ENCODE measurements at regions not wholly inside any gene's neighbourhood (a gene's known extent, or its start where the extent isn't known, plus 50 kb on each side); places are given as distances from the start of the nearest gene placed in this dataset.
"Not testable (repeated sequence)": the region's sequence is repeated elsewhere in the genome, so short reads cannot be mapped to it uniquely, and the experiment has no call there.

- TF ChIP-seq EZH2phosphoT487 (IDR thresholded peaks at IDR 0.05; ENCODE audit: insufficient read depth, low read depth): no peak
- TF ChIP-seq EZH2 (IDR thresholded peaks at IDR 0.05; ENCODE audit: insufficient read depth, poor library complexity, severe bottlenecking): no peak
- WGBS, 2 experiments (ENCODE audit: low coverage in 1 of 2, low lambda C conversion rate in 2 of 2, missing lambda C conversion rate in 2 of 2): 65 to 69% methylated on average over 5 of the region's 5 CpGs
- Histone ChIP-seq H2AFZ (no peak overlapping the region), H3K9ac (no peak overlapping the region), H3K4me2 (ENCODE audit: unreplicated experiment) (no peak overlapping the region), H4K20me1 (ENCODE audit: insufficient read depth) (no peaks in the 10 kb centered on the region), H3K36me3 (ENCODE audit: low read depth) (no peaks in the 10 kb centered on the region), H3K4me1 (ENCODE audit: insufficient read depth) (no peaks in the 10 kb centered on the region), H3K9me2 (ENCODE audit: insufficient read depth) (no peaks in the 10 kb centered on the region; the same call in 1 of the 2 replicates), H3K27ac (no peak overlapping the region), H3F3A (ENCODE audit: insufficient read depth) (0 out of 2 replicates have a peak, but pooled peaks cover under 1% of the 10 kb centered on the region), H3K27me3 (replicated peaks; ENCODE audit: insufficient read depth) (0 out of 2 replicates have a peak, but pooled peaks cover 4% of the 10 kb centered on the region), H3K79me2 (ENCODE audit: insufficient read depth) (no peaks in the 10 kb centered on the region), H3K9me3 (ENCODE audit: low read depth) (no peaks in the 10 kb centered on the region), H3K4me3 (no peak overlapping the region)
- in situ Hi-C loops (cut with MboI): no loop called here
- no peak for DNase-seq
Measured at GRCh38 chr4:54403700-54404453, 174.8 kb downstream of the PDGFRA start.

- H4K20me1 ChIP-seq (ENCODE audit: insufficient read depth); H3K9ac ChIP-seq; H3K27ac ChIP-seq; H3F3A ChIP-seq (ENCODE audit: insufficient read depth); DNase-seq; H3K36me3 ChIP-seq (ENCODE audit: low read depth); H3K4me2 ChIP-seq (ENCODE audit: unreplicated experiment); H3K4me3 ChIP-seq; H3K9me2 ChIP-seq (ENCODE audit: insufficient read depth); H3K4me1 ChIP-seq (ENCODE audit: insufficient read depth); H3K27me3 ChIP-seq (replicated peaks; ENCODE audit: insufficient read depth); H3K79me2 ChIP-seq (ENCODE audit: insufficient read depth); in situ Hi-C loops (cut with MboI); H3K9me3 ChIP-seq (ENCODE audit: low read depth); H2AFZ ChIP-seq: not testable (repeated sequence)
- WGBS, 2 experiments (ENCODE audit: low coverage in 1 of 2, low lambda C conversion rate in 2 of 2, missing lambda C conversion rate in 2 of 2): 65 to 74% methylated on average over 7 of the region's 7 CpGs
Measured at GRCh38 chr4:54409270-54409817, 180.3 kb downstream of the PDGFRA start.

- H3K9me2 ChIP-seq (ENCODE audit: insufficient read depth): no peaks in the 10 kb centered on the region
- in situ Hi-C loops (cut with MboI): no loop called here
- no peak overlapping the region for H3K9ac ChIP-seq
- H3K27me3 ChIP-seq (replicated peaks; ENCODE audit: insufficient read depth): no peaks in the 10 kb centered on the region
- no peaks in the 10 kb centered on the region for H3K36me3 ChIP-seq (ENCODE audit: low read depth)
- DNase-seq: no peak
- H2AFZ ChIP-seq: no peak overlapping the region
- no peak overlapping the region for H3K4me3 ChIP-seq
- no peaks in the 10 kb centered on the region for H3K9me3 ChIP-seq (ENCODE audit: low read depth)
- H3K4me1 ChIP-seq (ENCODE audit: insufficient read depth): no peaks in the 10 kb centered on the region
- no peaks in the 10 kb centered on the region for H3F3A ChIP-seq (ENCODE audit: insufficient read depth)
- TF ChIP-seq EZH2 (IDR thresholded peaks at IDR 0.05; ENCODE audit: insufficient read depth, poor library complexity, severe bottlenecking): no peak
- no peak overlapping the region for H3K4me2 ChIP-seq (ENCODE audit: unreplicated experiment)
- no peaks in the 10 kb centered on the region for H4K20me1 ChIP-seq (ENCODE audit: insufficient read depth)
- no peak overlapping the region for H3K27ac ChIP-seq
- no peaks in the 10 kb centered on the region for H3K79me2 ChIP-seq (ENCODE audit: insufficient read depth)
Measured at GRCh38 chr4:54414545-54414944, 185.5 kb downstream of the PDGFRA start.

GRCh38 chr4:54417476-54417875, 188.4 kb downstream of the PDGFRA start:
- no peak for DNase-seq
- H3K4me3 ChIP-seq: no peak overlapping the region
- H3K4me2 ChIP-seq (ENCODE audit: unreplicated experiment): no peak overlapping the region
- 28 to 32% methylated on average over 2 of the region's 2 CpGs for WGBS, 2 experiments (ENCODE audit: low coverage in 1 of 2, low lambda C conversion rate in 2 of 2, missing lambda C conversion rate in 2 of 2)
- TF ChIP-seq EZH2phosphoT487 (IDR thresholded peaks at IDR 0.05; ENCODE audit: insufficient read depth, low read depth) (no peak), EZH2 (IDR thresholded peaks at IDR 0.05; ENCODE audit: insufficient read depth, poor library complexity, severe bottlenecking) (no peak)
- no peaks in the 10 kb centered on the region for H3K36me3 ChIP-seq (ENCODE audit: low read depth)
- no peaks in the 10 kb centered on the region for H4K20me1 ChIP-seq (ENCODE audit: insufficient read depth)
- no peaks in the 10 kb centered on the region for H3K9me2 ChIP-seq (ENCODE audit: insufficient read depth)
- no peaks in the 10 kb centered on the region for H3K27me3 ChIP-seq (replicated peaks; ENCODE audit: insufficient read depth)
- H2AFZ ChIP-seq: no peak overlapping the region
- H3K27ac ChIP-seq: no peak overlapping the region
- H3K4me1 ChIP-seq (ENCODE audit: insufficient read depth): peaks cover 2% of the 10 kb centered on the region; the same call in 1 of the 2 replicates
- no peak overlapping the region for H3K9ac ChIP-seq
- H3K9me3 ChIP-seq (ENCODE audit: low read depth): no peaks in the 10 kb centered on the region
- H3K79me2 ChIP-seq (ENCODE audit: insufficient read depth): no peaks in the 10 kb centered on the region
- in situ Hi-C loops (cut with MboI): no loop called here
- peaks cover 5% of the 10 kb centered on the region; the same call in 1 of the 2 replicates for H3F3A ChIP-seq (ENCODE audit: insufficient read depth)
